GM19455 (cell line): ENCODE measurements at regions not wholly inside any gene's neighbourhood (a gene's known extent, or its start where the extent isn't known, plus 50 kb on each side); places are given as distances from the start of the nearest gene placed in this dataset.

ENCODE experiments used
- ATAC-seq: cut with Tn5 transposase; IDR thresholded peaks from one replicate; pipeline ENCODE4 v1.9.1; 2021; ENCODE audit not compliant: unreplicated experiment

DNA sequence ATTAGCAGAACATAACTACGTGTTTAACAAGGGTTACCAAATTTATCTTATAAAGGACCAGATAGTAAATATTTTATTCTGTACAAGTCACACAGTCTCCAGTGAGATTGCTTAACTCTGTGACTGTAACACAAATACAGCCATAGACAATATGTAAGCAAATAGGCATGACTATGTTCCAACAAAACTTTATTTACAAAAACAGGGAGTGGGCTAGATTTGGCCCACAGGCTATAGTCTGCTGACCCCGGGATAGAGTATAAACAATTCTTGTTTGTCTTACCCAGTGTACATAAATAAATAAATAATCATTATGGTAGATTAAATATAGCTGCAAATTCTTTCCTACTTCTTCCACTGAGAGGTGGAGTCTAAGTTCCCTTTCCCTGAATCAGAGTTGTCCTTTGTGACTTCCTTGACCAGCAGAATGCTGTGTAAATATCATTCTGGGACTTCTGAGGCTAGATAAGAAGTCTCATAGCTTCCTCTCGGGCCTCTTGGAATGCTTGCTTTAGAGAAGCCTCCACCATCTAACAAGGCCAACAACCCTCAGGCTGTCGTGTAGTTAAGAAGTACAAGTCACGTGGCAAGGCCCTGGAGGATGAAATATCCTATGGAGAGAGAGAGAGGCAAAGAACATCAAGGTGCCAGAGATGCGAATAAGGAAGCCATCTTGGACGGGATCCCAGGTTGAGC, 59.1 kb upstream of the TMEM244 start:
- ATAC-seq = no peak

DNA sequence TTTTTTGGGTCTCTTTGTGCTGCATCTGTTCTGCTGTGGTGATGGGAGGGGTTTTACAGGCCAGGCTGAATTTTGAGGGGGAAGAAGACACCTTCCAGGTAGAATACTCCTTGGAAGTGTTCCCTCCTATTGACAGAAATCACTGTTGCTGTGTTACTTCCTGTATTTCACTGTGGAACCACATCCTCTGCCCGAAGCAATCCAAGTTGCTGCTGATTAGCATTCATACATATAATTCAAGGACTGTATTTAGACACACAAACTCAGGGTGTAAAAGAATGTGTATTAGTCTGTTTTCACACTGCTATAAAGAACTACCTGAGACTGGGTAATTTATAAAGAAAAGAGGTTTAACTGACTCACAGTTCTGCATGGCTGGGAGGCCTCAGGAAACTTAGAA, 50.6 kb upstream of the TMEM244 start:
- no peak for ATAC-seq
